NK-92 treated with Interleukin-12 subunit alpha and Interleukin-12 subunit beta, amount 100 ng/mL, for 24 hours (cell line): ENCODE measurements at regions not wholly inside any gene's neighbourhood (a gene's known extent, or its start where the extent isn't known, plus 50 kb on each side); places are given as distances from the start of the nearest gene placed in this dataset.

Source experiments
- DNase-seq: peaks from one replicate; lab custom pipeline; 2025; lab: John Stamatoyannopoulos, UW

GRCh38 chr9:120212153-120212852, 367.7 kb downstream of the CDK5RAP2 start:
- no peak for DNase-seq

DNA sequence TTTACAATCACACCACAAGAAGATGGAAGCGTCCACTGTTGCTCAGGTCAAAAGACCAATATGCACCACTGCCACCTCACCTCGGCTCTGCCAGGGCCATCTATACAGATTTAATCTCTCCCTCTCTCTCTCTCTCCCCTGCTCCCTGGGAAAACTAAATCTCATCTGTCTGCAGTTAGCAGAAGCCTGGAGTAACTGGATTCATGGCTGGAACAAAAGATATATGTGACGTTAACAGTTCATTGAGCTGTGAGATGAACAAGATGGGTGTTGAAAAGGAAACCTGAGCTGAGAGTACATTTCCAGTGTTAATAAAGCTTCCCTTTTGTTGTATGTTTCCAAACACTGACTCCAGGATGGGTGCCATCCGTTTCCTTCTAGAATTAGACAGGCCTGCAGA, 369.7 kb downstream of the CDK5RAP2 start:
- no peak for DNase-seq

DNA sequence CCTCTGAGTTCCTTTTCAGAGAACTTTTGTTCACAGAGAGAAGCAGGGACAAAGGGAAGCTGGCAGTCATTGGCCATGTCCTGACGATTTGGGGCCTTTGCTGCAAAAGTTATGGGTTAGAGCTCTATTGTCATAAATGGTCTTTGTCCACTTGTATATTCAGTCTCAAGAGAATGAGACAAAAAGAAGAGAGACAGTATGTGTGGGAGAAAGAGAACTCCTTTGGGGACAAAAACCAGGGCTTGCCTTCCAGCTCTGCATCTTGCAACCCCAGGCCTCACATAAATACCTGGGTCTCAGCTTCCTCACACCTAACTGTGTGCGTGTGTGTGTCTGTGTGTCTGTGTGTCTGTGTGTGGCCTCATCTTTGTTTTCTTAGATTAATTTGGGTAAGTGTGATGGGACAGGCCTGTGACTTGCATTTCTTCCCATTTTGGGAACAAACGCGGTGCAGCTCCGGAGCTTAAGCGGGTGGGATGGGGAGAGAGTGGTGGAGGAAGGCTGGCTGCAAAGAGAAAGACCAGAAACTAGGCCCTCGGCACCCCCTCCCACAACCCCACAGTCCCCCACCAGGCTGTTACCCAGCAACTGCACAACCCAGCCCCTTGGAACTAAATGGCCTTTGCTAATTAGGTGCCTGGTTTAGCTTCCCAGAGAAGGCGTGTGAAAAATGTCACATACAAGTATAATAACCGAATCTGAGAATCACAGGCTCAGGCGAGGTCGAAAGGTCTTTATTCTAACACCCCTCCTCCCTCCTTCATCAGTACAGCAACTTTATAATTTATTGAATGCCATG, 376.9 kb downstream of the CDK5RAP2 start:
- DNase-seq: no peak

DNA sequence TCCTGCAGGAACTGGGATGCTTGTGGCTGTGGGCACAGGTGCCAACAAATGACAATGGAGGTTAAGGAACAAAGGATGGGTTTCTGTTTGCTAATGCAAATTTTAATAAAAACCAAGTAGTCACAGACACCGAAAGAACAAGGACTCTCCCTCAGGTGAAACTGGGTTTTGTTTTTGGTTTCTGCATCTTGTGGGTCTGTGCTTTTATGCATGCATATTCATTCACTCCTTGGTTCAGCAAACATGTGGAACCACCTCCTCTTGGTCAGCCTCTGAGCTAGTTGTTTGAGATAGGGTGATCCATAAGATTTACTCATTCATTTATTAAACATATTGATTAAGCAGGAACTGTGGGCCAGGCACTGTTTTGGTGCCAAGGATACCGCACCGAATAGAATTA, 381.9 kb downstream of the CDK5RAP2 start:
- no peak for DNase-seq

DNA sequence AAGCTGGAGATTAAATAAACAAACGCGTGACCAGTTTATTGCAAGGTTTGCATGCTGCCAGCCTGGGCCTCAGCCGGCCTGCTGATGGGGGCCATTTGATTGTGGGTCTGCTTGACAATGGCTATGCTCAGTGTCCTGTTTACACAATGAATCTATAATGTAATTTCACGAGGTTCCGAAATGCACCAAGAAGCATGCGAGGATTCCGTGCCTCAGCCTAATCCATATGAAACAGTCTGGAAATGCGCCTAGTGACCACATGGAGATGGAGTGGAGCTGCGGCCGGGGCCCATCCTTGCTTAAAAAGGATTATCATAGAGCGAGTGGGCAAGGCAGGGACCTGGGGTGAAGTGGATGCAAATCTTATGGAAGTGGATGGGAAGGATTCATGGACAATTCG, 382.4 kb downstream of the CDK5RAP2 start:
- DNase-seq: no peak

DNA sequence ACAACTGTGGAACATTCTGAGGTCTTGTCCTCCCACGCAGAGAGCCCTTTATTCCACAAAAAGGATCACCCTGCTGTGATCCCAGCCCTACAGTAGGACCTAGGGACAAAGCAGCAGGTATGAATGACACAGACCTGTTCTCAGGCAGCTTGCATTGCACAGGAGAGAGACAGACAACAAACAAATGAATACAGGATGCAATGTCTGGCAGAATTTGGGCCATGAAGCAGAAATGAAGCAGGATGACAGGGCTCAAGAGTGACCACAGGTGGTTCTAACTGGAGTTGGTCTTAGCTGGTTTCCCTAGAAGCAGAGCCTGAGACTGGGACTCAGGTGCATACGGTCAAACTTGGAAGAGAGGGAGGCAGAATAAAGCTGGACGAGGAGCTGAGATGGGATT, 388.8 kb downstream of the CDK5RAP2 start:
- no peak for DNase-seq

DNA sequence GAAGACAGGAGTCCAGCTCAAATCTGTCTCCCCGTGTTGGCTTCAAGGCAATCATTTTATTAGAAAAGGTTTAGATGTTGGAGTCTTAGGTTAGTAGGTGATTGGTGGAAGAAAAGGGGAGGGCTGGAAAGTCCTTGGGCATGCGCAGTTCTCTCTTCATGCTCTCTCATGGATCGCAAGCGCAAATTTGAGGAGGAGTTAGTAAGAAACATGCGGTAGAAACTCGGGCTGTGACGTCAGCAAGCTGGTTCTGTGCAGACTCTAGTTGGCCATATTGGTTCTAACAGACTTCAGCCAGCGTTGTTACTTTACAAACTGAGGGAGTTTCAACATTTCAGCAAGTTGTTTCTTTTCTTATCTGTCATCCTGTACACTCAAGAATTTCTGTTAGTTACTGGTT, 392.2 kb downstream of the CDK5RAP2 start:
- DNase-seq: no peak

DNA sequence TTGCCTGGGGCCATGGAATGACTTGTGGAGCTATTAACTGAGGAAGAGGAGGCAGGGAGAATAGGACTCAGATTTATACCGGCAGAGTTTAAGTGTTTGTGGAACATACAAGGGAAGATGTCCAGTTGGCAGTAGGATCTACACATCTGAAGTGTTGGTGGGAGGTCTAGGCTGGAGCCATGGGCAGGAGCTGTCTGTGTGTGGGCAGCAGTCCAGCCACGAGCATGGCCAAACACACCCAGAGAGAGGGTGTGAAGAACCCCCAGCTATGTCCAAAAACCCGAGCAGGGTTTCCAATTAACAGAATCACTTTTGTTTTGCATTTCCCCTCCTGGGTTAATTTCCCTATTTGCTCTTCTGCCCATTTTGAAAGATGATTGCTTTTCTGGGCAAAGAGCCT, 393.7 kb downstream of the CDK5RAP2 start:
- DNase-seq: no peak

DNA sequence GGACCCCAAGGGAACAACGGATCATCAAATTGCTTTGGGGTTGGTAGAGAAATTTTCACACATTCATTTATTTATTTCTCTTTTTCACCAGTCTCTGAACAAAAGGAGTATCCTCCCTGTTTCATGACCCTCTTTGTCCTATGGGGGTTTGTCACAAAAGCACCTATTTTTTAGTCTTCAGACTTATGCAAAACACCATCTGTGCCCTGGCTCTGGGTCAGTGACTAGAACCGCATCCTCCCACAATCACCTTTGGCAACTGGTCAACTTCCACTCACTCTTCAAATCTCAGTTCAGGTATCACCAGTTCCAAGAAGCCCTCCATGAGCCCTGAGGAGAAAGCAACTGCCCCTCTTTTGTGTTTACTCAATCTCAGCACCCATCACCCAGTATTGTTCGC, 395.7 kb downstream of the CDK5RAP2 start:
- DNase-seq: no peak

GRCh38 chr9:120183615-120184014, 396.4 kb downstream of the CDK5RAP2 start:
- DNase-seq: no peak

- no peak for DNase-seq
These were observed 398.0 kb downstream of the CDK5RAP2 start for GRCh38 chr9:120182011-120182410.

- DNase-seq: no peak
These were observed 402.8 kb downstream of the CDK5RAP2 start for GRCh38 chr9:120177121-120177520.

DNA sequence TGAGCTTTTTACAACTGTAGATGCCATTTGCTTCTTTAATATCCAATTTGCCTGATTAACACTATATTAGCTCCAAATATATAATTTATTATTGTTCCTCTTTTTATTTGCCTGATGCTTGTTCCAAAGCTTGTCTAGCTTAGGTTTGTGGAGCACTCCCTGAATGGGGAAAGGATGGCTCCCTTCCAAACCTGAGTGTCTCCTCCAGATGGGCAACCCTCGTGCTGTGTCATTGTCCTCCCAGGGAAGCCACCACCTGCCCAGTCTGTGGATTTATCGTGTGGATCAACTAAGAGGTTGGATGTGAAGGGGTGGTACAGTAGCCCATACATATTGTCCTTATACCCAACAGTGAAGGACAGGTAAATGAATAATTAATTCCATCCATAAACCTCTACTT, 404.9 kb downstream of the CDK5RAP2 start:
- DNase-seq: no peak

GRCh38 chr9:120161776-120162175, 418.2 kb downstream of the CDK5RAP2 start:
- no peak for DNase-seq

DNA sequence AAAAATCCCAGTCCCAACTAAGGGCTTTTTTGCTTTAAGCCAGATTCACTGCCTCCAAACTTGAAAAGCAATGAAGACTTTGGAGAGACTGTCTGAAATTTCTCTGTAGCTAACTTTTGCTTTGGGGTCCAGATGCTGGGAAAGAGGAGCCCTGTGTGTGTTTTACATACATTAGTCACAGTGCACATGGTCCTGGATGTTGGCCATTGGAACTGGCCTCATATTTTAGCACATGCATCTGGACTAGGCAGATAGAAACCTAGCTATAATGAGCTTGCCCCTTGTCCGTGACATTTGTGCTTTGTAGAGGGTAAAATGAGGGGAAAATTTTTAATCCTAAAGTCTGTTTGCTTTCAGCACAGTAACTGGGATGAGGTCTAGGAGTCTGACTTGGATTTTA, 421.7 kb downstream of the CDK5RAP2 start:
- DNase-seq: no peak

DNA sequence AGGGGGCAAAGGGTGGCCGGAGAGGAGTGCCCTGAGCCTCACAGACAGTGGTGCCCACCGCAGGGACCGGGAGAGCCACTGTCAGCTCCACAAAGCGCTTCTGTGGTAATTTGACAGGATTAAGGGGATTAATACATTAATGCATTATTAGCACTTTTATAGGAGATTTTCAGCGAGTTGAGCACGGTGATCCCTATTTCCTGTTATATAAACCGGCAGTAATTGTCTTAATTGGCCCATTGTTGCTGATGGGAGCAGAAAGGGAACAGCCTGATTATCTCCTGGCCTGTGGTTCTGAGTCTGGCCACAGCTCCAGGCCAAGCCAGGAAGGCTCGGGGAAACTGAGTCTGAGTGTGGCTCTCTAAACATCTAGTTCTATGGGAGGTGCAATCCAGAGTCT, 423.6 kb downstream of the CDK5RAP2 start:
- no peak for DNase-seq

- no peak for DNase-seq
These were observed 426.7 kb downstream of the CDK5RAP2 start for GRCh38 chr9:120153258-120153657.

GRCh38 chr9:120152295-120152694, 427.7 kb downstream of the CDK5RAP2 start:
- DNase-seq: no peak

- DNase-seq: no peak
These were observed 428.2 kb downstream of the CDK5RAP2 start for GRCh38 chr9:120151806-120152205.

DNA sequence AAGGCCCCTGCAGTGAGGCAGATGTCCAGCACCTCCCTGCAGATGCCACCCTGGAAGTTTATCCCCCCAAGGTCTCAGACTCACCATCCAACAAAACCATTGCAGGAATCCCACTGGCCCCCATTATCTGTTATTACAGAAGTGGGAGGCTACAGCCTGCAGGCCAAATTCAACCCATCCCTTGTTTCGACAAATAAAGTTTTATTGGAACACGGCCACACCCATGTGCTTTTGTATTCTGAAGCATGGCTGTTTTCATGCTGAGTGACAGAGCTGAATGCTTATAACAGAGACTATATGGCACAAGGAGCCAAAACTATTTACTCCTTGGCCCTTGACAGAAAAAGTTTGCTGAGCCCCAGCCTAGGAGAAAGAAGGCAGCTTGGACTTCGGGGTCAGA, 428.8 kb downstream of the CDK5RAP2 start:
- DNase-seq: no peak

DNA sequence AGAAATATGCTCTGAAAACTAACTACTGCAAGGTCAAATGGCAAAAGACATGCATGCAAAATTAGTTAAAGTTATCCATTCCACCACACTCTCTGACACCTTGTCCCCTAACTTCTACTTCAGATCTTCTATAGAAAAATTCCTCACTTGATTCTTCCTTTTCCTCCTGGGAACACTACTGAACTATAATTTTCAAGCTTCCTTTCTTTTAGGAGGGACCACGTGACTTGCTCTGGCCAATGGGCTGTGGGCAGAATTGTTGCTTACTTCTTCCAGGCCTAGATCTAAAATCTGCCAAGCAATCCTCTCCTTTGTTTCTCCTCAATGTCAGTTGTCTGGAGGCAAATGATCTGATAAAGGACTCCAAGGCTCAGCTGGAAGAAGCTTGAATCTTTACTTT, 441.0 kb downstream of the CDK5RAP2 start:
- DNase-seq: no peak

DNA sequence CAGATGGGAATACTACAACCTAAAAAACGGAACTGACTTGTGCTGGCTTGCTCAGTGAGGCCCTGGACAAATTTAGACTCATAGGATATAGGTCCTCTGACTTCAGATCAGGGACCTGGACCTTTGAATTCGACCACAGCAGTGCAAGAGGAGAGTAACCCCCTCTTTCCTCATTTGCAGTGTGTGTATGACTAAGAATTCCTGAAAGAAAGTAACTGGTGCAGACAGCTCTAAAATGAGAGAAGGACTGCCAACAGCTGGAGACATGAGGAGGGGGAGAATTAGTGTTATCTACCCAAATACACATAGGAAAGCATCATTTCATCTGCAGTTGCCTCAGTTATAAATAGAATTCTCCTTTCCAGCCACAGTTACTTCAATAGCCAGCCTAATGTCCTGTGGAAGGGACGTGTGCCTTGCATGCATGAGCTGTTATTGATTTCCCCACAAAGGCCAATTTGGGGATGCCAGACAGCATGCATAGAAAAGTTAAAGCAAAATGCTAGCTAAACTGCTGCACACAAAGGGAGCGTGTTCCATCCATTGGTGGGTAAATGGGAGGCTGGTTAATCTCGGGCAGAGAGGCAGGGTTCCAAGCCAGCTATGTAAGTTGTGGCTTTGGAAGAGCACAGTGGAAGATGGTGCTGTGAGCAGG, 442.7 kb downstream of the CDK5RAP2 start:
- no peak for DNase-seq

DNA sequence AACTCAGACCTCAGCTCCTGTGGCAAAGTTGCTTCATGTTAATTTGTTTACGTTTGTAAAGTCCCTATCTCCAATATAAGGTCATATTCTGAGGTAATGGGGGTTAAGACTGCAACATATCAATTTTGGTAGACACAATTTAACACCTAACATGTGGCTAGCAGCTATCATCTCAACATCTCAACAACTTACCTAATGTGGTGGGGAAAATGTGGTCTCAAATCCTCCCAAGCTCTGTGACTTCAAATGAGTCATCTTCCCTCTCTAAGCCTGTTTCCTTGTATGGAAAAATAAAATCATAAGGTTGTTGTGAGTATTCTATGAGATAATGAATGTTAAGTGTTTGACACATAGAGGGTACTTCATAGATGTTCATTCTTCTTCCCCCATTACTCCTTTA, 443.3 kb downstream of the CDK5RAP2 start:
- no peak for DNase-seq
